Natural killer cell (primary cell): ENCODE measurements at regions not wholly inside any gene's neighbourhood (a gene's known extent, or its start where the extent isn't known, plus 50 kb on each side); places are given as distances from the start of the nearest gene placed in this dataset.

Experiments
- ATAC-seq, 3 donors: fragments of 150-1000 bp in 2 of 3; fragments of 200-7000 bp in 1 of 3; cut with Tn5 transposase; 1 replicate in 1 of 3; 2 replicates in 2 of 3; pipeline ENCODE4 v1.10.0; 2021; ENCODE audit warnings: mild to moderate bottlenecking in 2 of 3, moderate library complexity in 2 of 3
- DNase-seq, 2 donors: peaks; one replicate each; pipeline versions ENCODE4 v3.0.0 to v3.0.0-alpha.2; 2013 to 2021; ENCODE audit warnings: mixed read lengths in 1 of 2
- H3K27ac ChIP-seq: one replicate; pipeline ENCODE4 v1.5.1; 2013; ENCODE audit warnings: mild to moderate bottlenecking, low read length
- H3K27me3 ChIP-seq: one replicate; pipeline ENCODE4 v1.6.1; 2013; ENCODE audit warnings: low read length; ENCODE audit not compliant: control insufficient read depth, insufficient read depth
- H3K36me3 ChIP-seq: one replicate; pipeline ENCODE4 v1.6.1; 2013; ENCODE audit warnings: low read length; ENCODE audit not compliant: control insufficient read depth, insufficient read depth
- H3K4me1 ChIP-seq: one replicate; pipeline ENCODE4 v1.6.1; 2013; ENCODE audit warnings: low read length; ENCODE audit not compliant: control insufficient read depth, insufficient read depth
- H3K4me3 ChIP-seq: one replicate; pipeline ENCODE4 v1.5.1; 2013; ENCODE audit warnings: low read length
- H3K9me3 ChIP-seq: one replicate; pipeline ENCODE4 v1.6.1; 2013; ENCODE audit warnings: low read length; ENCODE audit not compliant: control insufficient read depth, insufficient read depth
- H3K27ac Mint-ChIP-seq, 2 donors: one replicate each; pipeline ENCODE4 v1.8.0; 2022; ENCODE audit warnings: mild to moderate bottlenecking in 2 of 2, mixed read lengths in 2 of 2, moderate library complexity in 1 of 2
- H3K27me3 Mint-ChIP-seq, 2 donors: one replicate each; pipeline ENCODE4 v1.8.0; 2022; ENCODE audit warnings: low read depth in 2 of 2, mixed read lengths in 2 of 2
- H3K36me3 Mint-ChIP-seq: one replicate; pipeline ENCODE4 v1.8.0; 2022; ENCODE audit warnings: mixed read lengths
- H3K4me1 Mint-ChIP-seq, 2 donors: one replicate each; pipeline ENCODE4 v1.8.0; 2022; ENCODE audit warnings: mixed read lengths in 2 of 2
- H3K4me3 Mint-ChIP-seq: one replicate; pipeline ENCODE4 v1.8.0; 2022; ENCODE audit warnings: mild to moderate bottlenecking, moderate library complexity, mixed read lengths
- H3K9me3 Mint-ChIP-seq, 2 donors: one replicate each; pipeline ENCODE4 v1.8.0; 2022; ENCODE audit warnings: mixed read lengths in 2 of 2
- WGBS: methylation state at CpG from one replicate; pipeline ENCODE4 v1.1.7; 2013; ENCODE audit warnings: missing lambda C conversion rate; ENCODE audit not compliant: insufficient coverage; 5-methylcytosine and 5-hydroxymethylcytosine counted together
- intact Hi-C: fragments of 100-400 bp; cut with micrococcal nuclease; formaldehyde crosslinking; loops from one replicate; pipeline ENCODE4 v1.14.2; 2022
- TF ChIP-seq, protein P1 (sequence below): fragments of 200-600 bp; IDR thresholded peaks from one replicate; pipeline ENCODE4 v1.8.0; 2022; ENCODE audit warnings: antibody characterized with exemption

DNA sequence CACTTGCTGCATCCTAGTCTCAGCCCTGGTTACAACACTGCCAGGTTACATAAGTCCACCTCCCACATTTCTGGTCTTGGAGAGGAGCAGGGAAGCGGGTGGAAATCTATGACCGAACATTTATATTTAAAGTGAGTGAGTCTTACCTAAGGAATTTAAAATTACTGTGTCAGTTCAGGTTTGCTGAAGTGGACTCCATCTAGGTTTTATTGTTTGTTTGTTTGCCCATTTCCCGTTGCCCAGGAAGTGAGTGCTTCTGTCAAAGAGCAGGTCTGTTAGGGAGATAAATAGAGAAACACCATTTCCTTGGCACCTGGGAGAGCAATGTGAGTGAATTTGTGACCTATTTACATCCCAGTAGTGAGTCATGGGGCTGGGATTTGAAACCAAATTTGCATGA is 179.5 kb downstream of the KIF4B start:
- TF ChIP-seq, protein P1, sequence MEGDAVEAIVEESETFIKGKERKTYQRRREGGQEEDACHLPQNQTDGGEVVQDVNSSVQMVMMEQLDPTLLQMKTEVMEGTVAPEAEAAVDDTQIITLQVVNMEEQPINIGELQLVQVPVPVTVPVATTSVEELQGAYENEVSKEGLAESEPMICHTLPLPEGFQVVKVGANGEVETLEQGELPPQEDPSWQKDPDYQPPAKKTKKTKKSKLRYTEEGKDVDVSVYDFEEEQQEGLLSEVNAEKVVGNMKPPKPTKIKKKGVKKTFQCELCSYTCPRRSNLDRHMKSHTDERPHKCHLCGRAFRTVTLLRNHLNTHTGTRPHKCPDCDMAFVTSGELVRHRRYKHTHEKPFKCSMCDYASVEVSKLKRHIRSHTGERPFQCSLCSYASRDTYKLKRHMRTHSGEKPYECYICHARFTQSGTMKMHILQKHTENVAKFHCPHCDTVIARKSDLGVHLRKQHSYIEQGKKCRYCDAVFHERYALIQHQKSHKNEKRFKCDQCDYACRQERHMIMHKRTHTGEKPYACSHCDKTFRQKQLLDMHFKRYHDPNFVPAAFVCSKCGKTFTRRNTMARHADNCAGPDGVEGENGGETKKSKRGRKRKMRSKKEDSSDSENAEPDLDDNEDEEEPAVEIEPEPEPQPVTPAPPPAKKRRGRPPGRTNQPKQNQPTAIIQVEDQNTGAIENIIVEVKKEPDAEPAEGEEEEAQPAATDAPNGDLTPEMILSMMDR = no peak
- no peak for DNase-seq
- no peak overlapping the region for H3K4me3 ChIP-seq
- no peaks in the 10 kb centered on the region for H3K36me3 ChIP-seq
- no peaks in the 10 kb centered on the region for H3K4me1 Mint-ChIP-seq
- no peak overlapping the region for H3K27ac Mint-ChIP-seq
- peaks cover 0 to 5% of the 10 kb centered on the region in 2 donors for H3K27me3 Mint-ChIP-seq
- H3K9me3 ChIP-seq = no peaks in the 10 kb centered on the region
- peaks cover 6 to 9% of the 10 kb centered on the region in 2 donors for H3K9me3 Mint-ChIP-seq
- H3K27ac ChIP-seq = no peak overlapping the region
- intact Hi-C loops = no loop called here
- no peaks in the 10 kb centered on the region for H3K4me1 ChIP-seq
- 60% methylated on average over 3 of the region's 3 CpGs for WGBS
- no peak overlapping the region for H3K4me3 Mint-ChIP-seq
- no peak for ATAC-seq
- H3K27me3 ChIP-seq = no peaks in the 10 kb centered on the region
- no peaks in the 10 kb centered on the region for H3K36me3 Mint-ChIP-seq

DNA sequence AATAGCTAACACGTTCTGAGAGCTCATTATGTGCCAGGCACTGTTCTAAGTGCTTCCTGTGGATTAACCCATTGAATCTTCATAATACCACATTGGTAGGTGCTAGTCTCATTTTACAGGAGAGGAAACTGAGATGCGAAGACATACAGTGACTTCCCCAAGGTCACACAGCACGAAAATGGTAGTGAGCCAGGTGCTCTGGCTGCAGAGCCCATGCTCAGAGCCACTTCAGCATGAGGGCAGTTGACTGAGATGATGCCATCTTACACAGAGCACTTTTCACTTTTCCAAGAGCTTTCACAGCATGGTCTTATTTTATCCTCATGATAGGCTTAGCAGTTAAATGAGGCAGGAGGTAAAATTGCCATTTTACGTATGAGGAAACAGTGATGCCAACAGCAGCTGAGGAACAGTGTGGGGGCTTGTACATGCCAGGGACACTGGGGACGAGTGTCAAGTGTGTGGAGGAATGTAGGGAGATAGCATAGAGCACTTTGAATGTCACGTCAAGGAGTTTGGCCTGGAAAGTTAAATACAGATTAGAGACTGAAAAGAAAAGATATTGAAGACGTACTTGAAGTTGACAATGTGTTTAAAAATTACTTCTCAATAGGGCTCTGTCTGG is 180.0 kb downstream of the KIF4B start:
- no peaks in the 10 kb centered on the region for H3K4me1 ChIP-seq
- Mint-ChIP-seq H3K27ac (no peak overlapping the region), H3K27me3 (peaks cover 0 to 5% of the 10 kb centered on the region in 2 donors), H3K4me1 (no peaks in the 10 kb centered on the region), H3K36me3 (no peaks in the 10 kb centered on the region), H3K4me3 (no peak overlapping the region), H3K9me3 (peaks cover 6 to 9% of the 10 kb centered on the region in 2 donors)
- WGBS = 83% methylated on average over 7 of the region's 7 CpGs
- TF ChIP-seq, protein P1 = no peak
- H3K27ac ChIP-seq = no peak overlapping the region
- intact Hi-C loops = no loop called here
- no peaks in the 10 kb centered on the region for H3K9me3 ChIP-seq
- no peak overlapping the region for H3K4me3 ChIP-seq
- ATAC-seq (no peak), DNase-seq (no peak)
- no peaks in the 10 kb centered on the region for H3K36me3 ChIP-seq
- no peaks in the 10 kb centered on the region for H3K27me3 ChIP-seq

DNA sequence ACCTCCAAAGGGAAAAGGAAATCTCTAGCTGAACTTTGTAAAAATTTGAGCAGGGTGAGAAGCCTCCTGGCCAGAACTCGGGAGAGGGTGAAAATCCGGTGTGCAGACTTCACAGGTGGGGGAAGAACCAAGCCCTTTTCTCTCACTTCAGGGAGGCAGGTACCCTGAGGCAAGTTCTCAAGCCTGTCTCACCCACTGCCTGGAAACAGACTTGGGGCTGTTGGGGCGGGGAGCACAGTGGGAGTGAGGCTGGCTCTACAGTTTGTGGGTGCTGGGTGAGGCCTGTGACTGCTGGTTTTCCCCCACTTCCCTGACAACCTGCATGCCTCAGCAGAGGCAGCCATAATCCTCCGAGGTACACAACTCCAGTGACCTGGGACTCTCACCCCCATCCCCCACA is 187.1 kb downstream of the KIF4B start:
- Mint-ChIP-seq H3K4me3 (no peak overlapping the region), H3K27ac (no peak overlapping the region), H3K4me1 (no peaks in the 10 kb centered on the region), H3K36me3 (no peaks in the 10 kb centered on the region), H3K27me3 (peaks cover 0 to under 1% of the 10 kb centered on the region in 2 donors), H3K9me3 (peaks cover 2 to 3% of the 10 kb centered on the region in 2 donors)
- H3K9me3 ChIP-seq = no peaks in the 10 kb centered on the region
- no peaks in the 10 kb centered on the region for H3K36me3 ChIP-seq
- no peak for DNase-seq
- H3K4me3 ChIP-seq = no peak overlapping the region
- no peak for ATAC-seq
- intact Hi-C loops = no loop called here
- 77% methylated on average over 4 of the region's 4 CpGs for WGBS
- no peaks in the 10 kb centered on the region for H3K27me3 ChIP-seq
- H3K27ac ChIP-seq = no peak overlapping the region
- TF ChIP-seq, protein P1 = no peak
- H3K4me1 ChIP-seq = no peaks in the 10 kb centered on the region

DNA sequence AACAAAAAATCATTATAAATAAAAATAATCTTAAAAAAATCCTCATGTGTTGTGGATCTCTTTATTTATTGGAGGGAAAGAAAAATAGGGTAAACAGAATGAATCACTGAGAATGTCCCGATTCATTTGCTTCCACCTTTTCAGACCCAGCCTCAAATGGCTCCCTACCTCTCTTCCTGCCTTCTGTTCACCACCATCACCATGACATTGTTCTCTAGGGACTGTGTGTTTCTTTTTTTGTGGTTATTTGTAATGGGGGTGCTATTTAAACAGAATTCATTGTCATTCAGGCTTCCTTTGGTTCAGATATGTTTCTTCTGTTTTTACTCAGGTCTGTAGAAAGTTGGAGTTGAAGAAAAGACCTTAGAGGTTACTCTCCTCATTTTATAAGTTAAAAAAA is 198.2 kb downstream of the KIF4B start:
- intact Hi-C loops = no loop called here
- Histone ChIP-seq H3K4me1 (no peaks in the 10 kb centered on the region), H3K9me3 (no peaks in the 10 kb centered on the region), H3K4me3 (no peak overlapping the region), H3K27me3 (no peaks in the 10 kb centered on the region), H3K27ac (no peak overlapping the region), H3K36me3 (no peaks in the 10 kb centered on the region)
- ATAC-seq = no peak
- Mint-ChIP-seq H3K9me3 (peaks cover 5 to 9% of the 10 kb centered on the region in 2 donors), H3K4me3 (no peak overlapping the region), H3K27me3 (no peaks in the 10 kb centered on the region), H3K36me3 (no peaks in the 10 kb centered on the region), H3K27ac (no peak overlapping the region), H3K4me1 (no peaks in the 10 kb centered on the region)
- TF ChIP-seq, protein P1 = no peak
- no CpG with 5 or more reads among the region's 1 CpG for WGBS
- DNase-seq = no peak
